ENCODE measurements at regions not wholly inside any gene's neighbourhood (a gene's known extent, or its start where the extent isn't known, plus 50 kb on each side); places are given as distances from the start of the nearest gene placed in this dataset.

DNA sequence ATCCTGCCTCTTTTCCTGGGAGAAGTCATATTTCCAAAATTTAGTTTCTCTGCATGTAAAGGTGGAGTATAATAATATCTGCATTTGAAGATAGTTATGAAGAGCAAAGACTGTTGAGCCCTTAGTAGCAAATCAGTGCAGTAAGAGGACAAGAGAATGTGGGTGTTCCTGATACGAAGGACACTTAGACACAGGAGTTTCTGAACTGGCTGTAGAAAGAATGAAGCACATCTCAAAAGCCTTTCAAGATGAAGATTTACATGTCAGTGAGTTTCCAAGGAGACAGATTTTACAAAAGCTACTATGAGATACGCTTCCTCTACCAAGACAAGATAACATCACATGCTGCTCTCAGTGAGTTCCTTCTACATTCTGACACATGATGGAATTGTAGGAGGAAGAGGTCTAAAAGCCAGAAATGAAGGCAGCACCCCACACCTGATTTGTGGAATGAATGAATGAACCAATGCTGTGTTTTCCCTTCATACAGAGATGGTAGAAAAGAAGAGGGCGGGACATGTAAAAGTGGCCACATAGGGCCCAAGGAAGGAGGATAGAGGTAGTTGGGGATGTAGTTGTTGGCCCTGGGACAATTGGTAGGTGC is 173.6 kb upstream of the PDE1C start:
- H3K27me3 ChIP-seq (ENCODE audit: insufficient read depth, low read depth, low read length), result no peaks in the 10 kb centered on the region
- H3K36me3 ChIP-seq (ENCODE audit: insufficient read depth, low read length), result no peaks in the 10 kb centered on the region
- H3K4me3 ChIP-seq (ENCODE audit: low read length), result peak overlapping the region; percentile 7
- no peaks in the 10 kb centered on the region for H3F3A ChIP-seq (ENCODE audit: insufficient read depth, low read length, poor library complexity, severe bottlenecking)
- H3K9me3 ChIP-seq (ENCODE audit: low read length), result no peaks in the 10 kb centered on the region
- no peaks in the 10 kb centered on the region for H4K20me1 ChIP-seq (ENCODE audit: insufficient read depth)
- H3K9me2 ChIP-seq (ENCODE audit: insufficient read depth, low read length), result no peaks in the 10 kb centered on the region
- TF ChIP-seq POLR2AphosphoS5 (IDR thresholded peaks at IDR 0.05) (no peak), MXI1 (conservative IDR thresholded peaks at IDR 0.05; ENCODE audit: poor library complexity, severe bottlenecking) (no peak), REST (IDR thresholded peaks at IDR 0.05; ENCODE audit: borderline replicate concordance) (no peak), EP300 (conservative IDR thresholded peaks at IDR 0.05; ENCODE audit: poor library complexity, severe bottlenecking) (peak; percentile 26), SMC3 (conservative IDR thresholded peaks at IDR 0.05; ENCODE audit: poor library complexity) (no peak)
- TF ChIP-seq, protein P1, sequence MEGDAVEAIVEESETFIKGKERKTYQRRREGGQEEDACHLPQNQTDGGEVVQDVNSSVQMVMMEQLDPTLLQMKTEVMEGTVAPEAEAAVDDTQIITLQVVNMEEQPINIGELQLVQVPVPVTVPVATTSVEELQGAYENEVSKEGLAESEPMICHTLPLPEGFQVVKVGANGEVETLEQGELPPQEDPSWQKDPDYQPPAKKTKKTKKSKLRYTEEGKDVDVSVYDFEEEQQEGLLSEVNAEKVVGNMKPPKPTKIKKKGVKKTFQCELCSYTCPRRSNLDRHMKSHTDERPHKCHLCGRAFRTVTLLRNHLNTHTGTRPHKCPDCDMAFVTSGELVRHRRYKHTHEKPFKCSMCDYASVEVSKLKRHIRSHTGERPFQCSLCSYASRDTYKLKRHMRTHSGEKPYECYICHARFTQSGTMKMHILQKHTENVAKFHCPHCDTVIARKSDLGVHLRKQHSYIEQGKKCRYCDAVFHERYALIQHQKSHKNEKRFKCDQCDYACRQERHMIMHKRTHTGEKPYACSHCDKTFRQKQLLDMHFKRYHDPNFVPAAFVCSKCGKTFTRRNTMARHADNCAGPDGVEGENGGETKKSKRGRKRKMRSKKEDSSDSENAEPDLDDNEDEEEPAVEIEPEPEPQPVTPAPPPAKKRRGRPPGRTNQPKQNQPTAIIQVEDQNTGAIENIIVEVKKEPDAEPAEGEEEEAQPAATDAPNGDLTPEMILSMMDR (IDR thresholded peaks at IDR 0.05; ENCODE audit: poor library complexity, severe bottlenecking), result no peak
- no peak overlapping the region for H2AFZ ChIP-seq (ENCODE audit: low read depth, low read length)
- no peak overlapping the region for H3K4me2 ChIP-seq (ENCODE audit: low read length)
- peak overlapping the region; percentile 63 for H3K27ac ChIP-seq (ENCODE audit: low read length)
- H3K9ac ChIP-seq (ENCODE audit: low read length), result peak overlapping the region; percentile 30
- no peaks in the 10 kb centered on the region for H3K79me2 ChIP-seq (replicated peaks; ENCODE audit: insufficient read depth, low read length)

GRCh38 chr7:32242436-32242835 is 172.2 kb upstream of the PDE1C start:
- H3K4me2 ChIP-seq (ENCODE audit: low read length), result no peak overlapping the region
- no peak overlapping the region for H3K27ac ChIP-seq (ENCODE audit: low read length)
- no peaks in the 10 kb centered on the region for H3K36me3 ChIP-seq (ENCODE audit: insufficient read depth, low read length)
- no peaks in the 10 kb centered on the region for H3K27me3 ChIP-seq (ENCODE audit: insufficient read depth, low read depth, low read length)
- H3K9me3 ChIP-seq (ENCODE audit: low read length), result no peaks in the 10 kb centered on the region
- H3F3A ChIP-seq (ENCODE audit: insufficient read depth, low read length, poor library complexity, severe bottlenecking), result no peaks in the 10 kb centered on the region
- TF ChIP-seq, protein P1 (IDR thresholded peaks at IDR 0.05; ENCODE audit: poor library complexity, severe bottlenecking), result no peak
- no peak for TF ChIP-seq SMC3 (conservative IDR thresholded peaks at IDR 0.05; ENCODE audit: poor library complexity)
- TF ChIP-seq EZH2 (IDR thresholded peaks at IDR 0.05; ENCODE audit: borderline replicate concordance, insufficient read depth, low read length, poor library complexity, severe bottlenecking), result no peak
- no peak for TF ChIP-seq POLR2AphosphoS5 (IDR thresholded peaks at IDR 0.05)
- TF ChIP-seq MXI1 (conservative IDR thresholded peaks at IDR 0.05; ENCODE audit: poor library complexity, severe bottlenecking), result no peak
- TF ChIP-seq RAD21 (conservative IDR thresholded peaks at IDR 0.05), result no peak
- TF ChIP-seq TAF1 (IDR thresholded peaks at IDR 0.05; ENCODE audit: low read depth), result no peak
- TF ChIP-seq EP300 (conservative IDR thresholded peaks at IDR 0.05; ENCODE audit: poor library complexity, severe bottlenecking), result no peak
- H2AFZ ChIP-seq (ENCODE audit: low read depth, low read length), result no peak overlapping the region
- H4K20me1 ChIP-seq (ENCODE audit: insufficient read depth), result no peaks in the 10 kb centered on the region
- H3K79me2 ChIP-seq (replicated peaks; ENCODE audit: insufficient read depth, low read length), result no peaks in the 10 kb centered on the region
- H3K9me2 ChIP-seq (ENCODE audit: insufficient read depth, low read length), result no peaks in the 10 kb centered on the region
- no peak overlapping the region for H3K4me3 ChIP-seq (ENCODE audit: low read length)
- H3K9ac ChIP-seq (ENCODE audit: low read length), result no peak overlapping the region

All from neural cell (in vitro differentiated cells).